MM.1S (cell line): ENCODE measurements at regions not wholly inside any gene's neighbourhood (a gene's known extent, or its start where the extent isn't known, plus 50 kb on each side); places are given as distances from the start of the nearest gene placed in this dataset.

Experiments
- CTCF ChIP-seq: fragments of 300-600 bp; sonication (generic); IDR thresholded peaks from 2 replicates; pipeline ENCODE4 v1.5.1; 2016; ENCODE audit warnings: antibody characterized with exemption, low read length, mixed read lengths
- EZH2 ChIP-seq: fragments of 300-600 bp; sonication (generic); optimal IDR thresholded peaks from 2 replicates; pipeline ENCODE3; 2017; ENCODE audit warnings: low read depth, mild to moderate bottlenecking, antibody characterized with exemption, low read length, mixed read lengths
- EZH2phosphoT487 ChIP-seq: fragments of 300-600 bp; sonication (generic); IDR thresholded peaks from 2 replicates; pipeline ENCODE4 v1.6.1; 2018; ENCODE audit warnings: antibody characterized with exemption, low read length

DNA sequence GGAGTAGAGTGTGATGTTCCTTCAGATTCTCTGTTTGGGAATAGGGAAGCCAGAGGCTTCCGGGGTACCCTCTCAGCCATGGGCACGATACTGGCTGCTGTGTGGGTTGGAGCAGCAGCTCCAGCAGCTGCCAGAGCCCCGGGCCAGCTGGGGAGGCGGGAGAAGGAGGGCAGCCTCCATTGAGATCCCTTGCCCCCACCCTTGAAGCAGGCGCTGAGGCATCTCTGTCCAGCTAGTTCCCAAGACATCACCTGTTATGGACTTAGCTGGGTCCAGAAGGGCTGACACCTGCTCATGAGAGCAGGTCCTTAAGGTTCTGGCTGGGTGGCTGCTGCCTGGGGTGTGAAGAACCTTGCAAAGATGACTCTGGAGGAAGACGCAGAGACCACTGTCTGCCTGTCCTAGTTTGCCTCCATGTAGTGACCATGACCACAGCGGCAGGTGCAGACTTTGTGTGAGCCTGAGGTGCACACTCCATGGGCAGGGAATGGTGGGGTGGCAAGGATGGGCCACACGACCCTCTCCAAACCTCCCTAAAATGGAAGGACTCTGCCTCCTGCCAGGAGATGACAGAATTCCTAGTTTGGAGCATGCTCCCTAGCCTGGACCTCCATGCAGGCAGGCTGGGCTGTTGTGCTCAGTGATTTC is 222.6 kb upstream of the C1orf174 start:
- no peak for TF ChIP-seq CTCF
- TF ChIP-seq EZH2: no peak
- TF ChIP-seq EZH2phosphoT487: no peak
